Neural progenitor cell (in vitro differentiated cells): ENCODE measurements at regions not wholly inside any gene's neighbourhood (a gene's known extent, or its start where the extent isn't known, plus 50 kb on each side); places are given as distances from the start of the nearest gene placed in this dataset.

Experiments used
- DNase-seq: peaks from one replicate; pipeline ENCODE4 v3.0.0-alpha.2; 2016; ENCODE audit warnings: low spot score
- H2AFZ ChIP-seq: fragments of 200-600 bp; sonication (generic); replicated peaks from 2 replicates; pipeline ENCODE4 v1.6.1; 2016; ENCODE audit warnings: antibody characterized with exemption
- H3F3A ChIP-seq: fragments of 200-600 bp; sonication (generic); 2 replicates; pipeline ENCODE4 v1.6.1; 2016; ENCODE audit warnings: antibody characterized with exemption, low read depth
- H3K27ac ChIP-seq: fragments of 200-600 bp; sonication (generic); 2 replicates; pipeline ENCODE4 v1.5.1; 2016; ENCODE audit warnings: mild to moderate bottlenecking
- H3K27me3 ChIP-seq: fragments of 200-600 bp; sonication (generic); 2 replicates; pipeline ENCODE4 v1.6.1; 2016; ENCODE audit warnings: mild to moderate bottlenecking, moderate library complexity
- H3K36me3 ChIP-seq: fragments of 200-600 bp; sonication (generic); 2 replicates; pipeline ENCODE4 v1.5.1; 2016
- H3K4me1 ChIP-seq: fragments of 200-600 bp; sonication (generic); 2 replicates; pipeline ENCODE4 v1.6.1; 2016; ENCODE audit warnings: mixed run types
- H3K4me2 ChIP-seq: fragments of 200-600 bp; sonication (generic); 2 replicates; pipeline ENCODE4 v1.6.1; 2016
- H3K4me3 ChIP-seq: fragments of 200-600 bp; sonication (generic); 2 replicates; pipeline ENCODE4 v1.5.1; 2016
- H3K79me2 ChIP-seq: fragments of 200-600 bp; sonication (generic); 2 replicates; pipeline ENCODE4 v1.6.1; 2016; ENCODE audit warnings: low read depth
- H3K9ac ChIP-seq: fragments of 200-600 bp; sonication (generic); 2 replicates; pipeline ENCODE4 v1.6.1; 2016
- H3K9me3 ChIP-seq: fragments of 200-600 bp; sonication (generic); 2 replicates; pipeline ENCODE4 v1.5.1; 2016; ENCODE audit warnings: low read depth
- H4K20me1 ChIP-seq: fragments of 200-600 bp; sonication (generic); 2 replicates; pipeline ENCODE4 v1.6.1; 2016; ENCODE audit warnings: low read depth
- H3K27ac Mint-ChIP-seq: 3 replicates; pipeline ENCODE4 v1.8.0; 2021; ENCODE audit warnings: mixed read lengths
- H3K27me3 Mint-ChIP-seq: 2 replicates; pipeline ENCODE4 v1.8.0; 2022; ENCODE audit warnings: low read depth, mild to moderate bottlenecking, inconsistent platforms, moderate library complexity, mixed read lengths; ENCODE audit not compliant: insufficient read depth
- H3K36me3 Mint-ChIP-seq: 3 replicates; pipeline ENCODE4 v1.8.0; 2021; ENCODE audit warnings: mixed read lengths
- H3K4me1 Mint-ChIP-seq: 3 replicates; pipeline ENCODE4 v1.8.0; 2021; ENCODE audit warnings: mixed read lengths
- H3K4me3 Mint-ChIP-seq: 3 replicates; pipeline ENCODE4 v1.8.0; 2021; ENCODE audit warnings: mild to moderate bottlenecking, moderate library complexity, mixed read lengths
- H3K9me3 Mint-ChIP-seq: 3 replicates; pipeline ENCODE4 v1.8.0; 2020; ENCODE audit warnings: mixed read lengths
- CTCF ChIP-seq: fragments of 200-600 bp; sonication (generic); IDR thresholded peaks from 2 replicates; pipeline ENCODE4 v1.5.1; 2017; ENCODE audit warnings: antibody characterized with exemption, mild to moderate bottlenecking
- EZH2 ChIP-seq: fragments of 200-600 bp; sonication (generic); IDR thresholded peaks from 2 replicates; pipeline ENCODE4 v1.6.1; 2017; ENCODE audit warnings: antibody characterized with exemption, mild to moderate bottlenecking, moderate library complexity
- EZH2phosphoT487 ChIP-seq: fragments of 200-600 bp; sonication (generic); IDR thresholded peaks from 2 replicates; pipeline ENCODE4 v1.6.1; 2017; ENCODE audit warnings: antibody characterized with exemption

GRCh38 chr6:44034391-44034861 lies 92.8 kb downstream of the MRPL14 start:
- no peak for DNase-seq
- no peak overlapping the region for H3K4me3 Mint-ChIP-seq
- no peak overlapping the region for H3K4me2 ChIP-seq

GRCh38 chr6:44030812-44031454 lies 96.3 kb downstream of the MRPL14 start:
- no peaks in the 10 kb centered on the region for H3K9me3 Mint-ChIP-seq
- Histone ChIP-seq H3K79me2 (no peaks in the 10 kb centered on the region), H3K4me2 (no peak overlapping the region), H3K4me1 (no peaks in the 10 kb centered on the region), H3K36me3 (no peaks in the 10 kb centered on the region), H3K27ac (no peak overlapping the region), H3K9me3 (no peaks in the 10 kb centered on the region), H3K27me3 (no peaks in the 10 kb centered on the region), H3F3A (no peaks in the 10 kb centered on the region), H4K20me1 (no peaks in the 10 kb centered on the region), H2AFZ (no peak overlapping the region), H3K4me3 (no peak overlapping the region), H3K9ac (no peak overlapping the region)
- no peak overlapping the region for H3K27ac Mint-ChIP-seq
- no peak overlapping the region for H3K4me3 Mint-ChIP-seq
- TF ChIP-seq EZH2phosphoT487 (no peak), CTCF (no peak), EZH2 (no peak)
- H3K4me1 Mint-ChIP-seq = no peaks in the 10 kb centered on the region
- H3K36me3 Mint-ChIP-seq = no peaks in the 10 kb centered on the region
- peaks cover 3% of the 10 kb centered on the region for H3K27me3 Mint-ChIP-seq
- no peak for DNase-seq

More at GRCh38 chr6:44034391-44034861, 92.8 kb downstream of the MRPL14 start:
- Histone ChIP-seq H3K36me3 (no peaks in the 10 kb centered on the region), H3K9me3 (no peaks in the 10 kb centered on the region), H3F3A (no peaks in the 10 kb centered on the region), H3K27ac (no peak overlapping the region), H3K9ac (no peak overlapping the region), H3K27me3 (no peaks in the 10 kb centered on the region), H3K4me1 (peaks cover 5% of the 10 kb centered on the region), H2AFZ (no peak overlapping the region), H4K20me1 (no peaks in the 10 kb centered on the region), H3K4me3 (no peak overlapping the region), H3K79me2 (no peaks in the 10 kb centered on the region)
- Mint-ChIP-seq H3K36me3 (no peaks in the 10 kb centered on the region), H3K4me1 (peaks cover 9% of the 10 kb centered on the region), H3K9me3 (no peaks in the 10 kb centered on the region), H3K27ac (peak overlapping the region; percentile 3), H3K27me3 (peaks cover 6% of the 10 kb centered on the region)
- TF ChIP-seq EZH2 (no peak), CTCF (no peak), EZH2phosphoT487 (no peak)

GRCh38 chr6:44029444-44030185 lies 97.6 kb downstream of the MRPL14 start:
- Mint-ChIP-seq H3K36me3 (no peaks in the 10 kb centered on the region), H3K27ac (no peak overlapping the region), H3K9me3 (no peaks in the 10 kb centered on the region), H3K27me3 (peaks cover 8% of the 10 kb centered on the region), H3K4me3 (no peak overlapping the region), H3K4me1 (peaks cover 7% of the 10 kb centered on the region)
- Histone ChIP-seq H3F3A (no peaks in the 10 kb centered on the region), H3K27ac (no peak overlapping the region), H3K9me3 (no peaks in the 10 kb centered on the region), H3K9ac (no peak overlapping the region), H3K79me2 (no peaks in the 10 kb centered on the region), H2AFZ (no peak overlapping the region), H3K4me2 (no peak overlapping the region), H3K4me1 (peaks cover 8% of the 10 kb centered on the region), H3K4me3 (no peak overlapping the region), H3K36me3 (no peaks in the 10 kb centered on the region), H3K27me3 (no peaks in the 10 kb centered on the region), H4K20me1 (no peaks in the 10 kb centered on the region)
- DNase-seq = no peak
- TF ChIP-seq EZH2phosphoT487 (no peak), CTCF (no peak), EZH2 (no peak)
